ENCODE measurements at regions not wholly inside any gene's neighbourhood (a gene's known extent, or its start where the extent isn't known, plus 50 kb on each side); places are given as distances from the start of the nearest gene placed in this dataset.

GRCh38 chr10:33703501-33704213, 369.2 kb upstream of the NRP1 start:
- ATAC-seq (ENCODE audit: insufficient read depth, low read depth) (no peak), DNase-seq (no peak)
- H3K4me2 ChIP-seq (ENCODE audit: insufficient read depth, low read length) = no peak overlapping the region
- H3K9ac ChIP-seq (ENCODE audit: low read depth, low read length) = no peak overlapping the region
- H4K20me1 ChIP-seq (ENCODE audit: insufficient read depth, low read length) = no peaks in the 10 kb centered on the region
- H3K4me3 ChIP-seq (ENCODE audit: low read depth in 1 of 2, low read length in 2 of 2) = no peak overlapping the region
- H3K79me2 ChIP-seq (ENCODE audit: insufficient read depth, low read length) = no peaks in the 10 kb centered on the region
- H3K27me3 ChIP-seq (ENCODE audit: insufficient read depth, low read length, poor library complexity) = no peaks in the 10 kb centered on the region
- no peak overlapping the region for H3K27ac ChIP-seq (ENCODE audit: low read length)
- H3K4me1 ChIP-seq (ENCODE audit: insufficient read depth, low read length) = no peaks in the 10 kb centered on the region
- no peaks in the 10 kb centered on the region for H3K36me3 ChIP-seq (ENCODE audit: insufficient read depth, low read length)
- H2AFZ ChIP-seq (ENCODE audit: low read depth, low read length) = no peak overlapping the region
- no peaks in the 10 kb centered on the region for H3K9me3 ChIP-seq (ENCODE audit: insufficient read depth, low read length, severe bottlenecking)
- no peak for TF ChIP-seq CTCF (IDR thresholded peaks at IDR 0.05; ENCODE audit: borderline replicate concordance, extremely low read depth, low read length, poor library complexity, severe bottlenecking)
- no peak for TF ChIP-seq EZH2 (IDR thresholded peaks at IDR 0.05; ENCODE audit: borderline replicate concordance, low read depth, low read length, severe bottlenecking)

- TF ChIP-seq CTCF (IDR thresholded peaks at IDR 0.05; ENCODE audit: borderline replicate concordance, extremely low read depth, low read length, poor library complexity, severe bottlenecking) (no peak), EZH2 (IDR thresholded peaks at IDR 0.05; ENCODE audit: borderline replicate concordance, low read depth, low read length, severe bottlenecking) (no peak)
- Histone ChIP-seq H3K27ac (ENCODE audit: low read length) (no peak overlapping the region), H3K4me3 (ENCODE audit: low read depth in 1 of 2, low read length in 2 of 2) (no peak overlapping the region), H3K9ac (ENCODE audit: low read depth, low read length) (no peak overlapping the region), H3K4me2 (ENCODE audit: insufficient read depth, low read length) (no peak overlapping the region), H2AFZ (ENCODE audit: low read depth, low read length) (no peak overlapping the region), H4K20me1 (ENCODE audit: insufficient read depth, low read length) (no peaks in the 10 kb centered on the region), H3K27me3 (ENCODE audit: insufficient read depth, low read length, poor library complexity) (no peaks in the 10 kb centered on the region), H3K9me3 (ENCODE audit: insufficient read depth, low read length, severe bottlenecking) (no peaks in the 10 kb centered on the region), H3K36me3 (ENCODE audit: insufficient read depth, low read length) (no peaks in the 10 kb centered on the region), H3K79me2 (ENCODE audit: insufficient read depth, low read length) (no peaks in the 10 kb centered on the region), H3K4me1 (ENCODE audit: insufficient read depth, low read length) (no peaks in the 10 kb centered on the region)
- DNase-seq (no peak), ATAC-seq (ENCODE audit: insufficient read depth, low read depth) (no peak)
Measured at GRCh38 chr10:33698033-33698432, 363.6 kb upstream of the NRP1 start.

GRCh38 chr10:33697016-33697415, 362.5 kb upstream of the NRP1 start:
- TF ChIP-seq EZH2 (IDR thresholded peaks at IDR 0.05; ENCODE audit: borderline replicate concordance, low read depth, low read length, severe bottlenecking) (no peak), CTCF (IDR thresholded peaks at IDR 0.05; ENCODE audit: borderline replicate concordance, extremely low read depth, low read length, poor library complexity, severe bottlenecking) (no peak)
- Histone ChIP-seq H3K4me1 (ENCODE audit: insufficient read depth, low read length) (no peaks in the 10 kb centered on the region), H3K79me2 (ENCODE audit: insufficient read depth, low read length) (no peaks in the 10 kb centered on the region), H4K20me1 (ENCODE audit: insufficient read depth, low read length) (no peaks in the 10 kb centered on the region), H2AFZ (ENCODE audit: low read depth, low read length) (no peak overlapping the region), H3K4me2 (ENCODE audit: insufficient read depth, low read length) (no peak overlapping the region), H3K27ac (ENCODE audit: low read length) (no peak overlapping the region), H3K4me3 (ENCODE audit: low read depth in 1 of 2, low read length in 2 of 2) (no peak overlapping the region), H3K36me3 (ENCODE audit: insufficient read depth, low read length) (no peaks in the 10 kb centered on the region), H3K9ac (ENCODE audit: low read depth, low read length) (no peak overlapping the region), H3K27me3 (ENCODE audit: insufficient read depth, low read length, poor library complexity) (no peaks in the 10 kb centered on the region), H3K9me3 (ENCODE audit: insufficient read depth, low read length, severe bottlenecking) (no peaks in the 10 kb centered on the region)
- no peak for ATAC-seq (ENCODE audit: insufficient read depth, low read depth)
- no peak for DNase-seq
